H7 (cell line): ENCODE measurements at regions not wholly inside any gene's neighbourhood (a gene's known extent, or its start where the extent isn't known, plus 50 kb on each side); places are given as distances from the start of the nearest gene placed in this dataset.
"Not testable (repeated sequence)": the region's sequence is repeated elsewhere in the genome, so short reads cannot be mapped to it uniquely, and the experiment has no call there.

Experiments used
- DNase-seq: peaks from one replicate; pipeline ENCODE4 v3.0.0; 2012
- H3K27me3 ChIP-seq: 2 replicates; pipeline ENCODE4 v1.6.0; 2011; ENCODE audit warnings: mild to moderate bottlenecking, low read length; ENCODE audit not compliant: control insufficient read depth, insufficient read depth
- H3K36me3 ChIP-seq: replicated peaks from 2 replicates; pipeline ENCODE4 v1.5.1; 2011; ENCODE audit warnings: low read length; ENCODE audit not compliant: control insufficient read depth, insufficient read depth
- H3K4me3 ChIP-seq: 2 replicates; pipeline ENCODE4 v1.5.1; 2011; ENCODE audit warnings: low read depth, mild to moderate bottlenecking, control low read depth, low read length, moderate library complexity; ENCODE audit not compliant: insufficient read depth

GRCh38 chr2:87658357-87658756 is 89.5 kb upstream of the PLGLB2 start:
- H3K4me3 ChIP-seq, H3K36me3 ChIP-seq, DNase-seq, H3K27me3 ChIP-seq: not testable (repeated sequence)

- H3K36me3 ChIP-seq, H3K4me3 ChIP-seq, H3K27me3 ChIP-seq, DNase-seq: not testable (repeated sequence)
Measured at GRCh38 chr2:87658976-87659375, 88.9 kb upstream of the PLGLB2 start.

GRCh38 chr2:87660164-87660563 is 87.7 kb upstream of the PLGLB2 start:
- not testable (repeated sequence) for H3K27me3 ChIP-seq, H3K36me3 ChIP-seq, H3K4me3 ChIP-seq, DNase-seq

- DNase-seq = peak; percentile 79
- not testable (repeated sequence) for H3K27me3 ChIP-seq, H3K36me3 ChIP-seq, H3K4me3 ChIP-seq
Measured at GRCh38 chr2:87662316-87663290, 85.3 kb upstream of the PLGLB2 start.

- H3K4me3 ChIP-seq, DNase-seq, H3K36me3 ChIP-seq, H3K27me3 ChIP-seq: not testable (repeated sequence)
Measured at GRCh38 chr2:87663347-87663746, 84.5 kb upstream of the PLGLB2 start.

GRCh38 chr2:87667027-87667426 is 80.9 kb upstream of the PLGLB2 start:
- H3K36me3 ChIP-seq, H3K4me3 ChIP-seq, H3K27me3 ChIP-seq, DNase-seq: not testable (repeated sequence)

- not testable (repeated sequence) for H3K27me3 ChIP-seq, H3K36me3 ChIP-seq, H3K4me3 ChIP-seq, DNase-seq
Measured at GRCh38 chr2:87668361-87668760, 79.5 kb upstream of the PLGLB2 start.

- DNase-seq, H3K36me3 ChIP-seq, H3K27me3 ChIP-seq, H3K4me3 ChIP-seq: not testable (repeated sequence)
Measured at GRCh38 chr2:87669633-87670231, 78.2 kb upstream of the PLGLB2 start.

- H3K36me3 ChIP-seq, DNase-seq, H3K27me3 ChIP-seq, H3K4me3 ChIP-seq: not testable (repeated sequence)
Measured at GRCh38 chr2:87672404-87672803, 75.5 kb upstream of the PLGLB2 start.

GRCh38 chr2:87674729-87675128 is 73.2 kb upstream of the PLGLB2 start:
- H3K27me3 ChIP-seq, DNase-seq, H3K36me3 ChIP-seq, H3K4me3 ChIP-seq: not testable (repeated sequence)

GRCh38 chr2:87675487-87675886 is 72.4 kb upstream of the PLGLB2 start:
- H3K4me3 ChIP-seq, H3K36me3 ChIP-seq, H3K27me3 ChIP-seq, DNase-seq: not testable (repeated sequence)

GRCh38 chr2:87677421-87677923 is 70.4 kb upstream of the PLGLB2 start:
- not testable (repeated sequence) for H3K27me3 ChIP-seq, H3K36me3 ChIP-seq, H3K4me3 ChIP-seq, DNase-seq

GRCh38 chr2:87678742-87679173 is 69.1 kb upstream of the PLGLB2 start:
- H3K27me3 ChIP-seq, H3K36me3 ChIP-seq, H3K4me3 ChIP-seq, DNase-seq: not testable (repeated sequence)

- not testable (repeated sequence) for H3K27me3 ChIP-seq, H3K4me3 ChIP-seq, DNase-seq, H3K36me3 ChIP-seq
Measured at GRCh38 chr2:87679950-87680349, 67.9 kb upstream of the PLGLB2 start.

GRCh38 chr2:87680691-87681090 is 67.2 kb upstream of the PLGLB2 start:
- not testable (repeated sequence) for H3K27me3 ChIP-seq, H3K4me3 ChIP-seq, H3K36me3 ChIP-seq, DNase-seq
